K562 (cell line): ENCODE measurements at regions not wholly inside any gene's neighbourhood (a gene's known extent, or its start where the extent isn't known, plus 50 kb on each side); places are given as distances from the start of the nearest gene placed in this dataset.

Experiments
- ATAC-seq: fragments of 200-7000 bp; cut with Tn5 transposase; 3 replicates; pipeline ENCODE4 v1.9.1; 2020; ENCODE audit warnings: moderate library complexity
- BruUV-seq: library from RNA; stranded (reverse); fragments of 400-500 nt; replicated peaks from 2 replicates; lab custom pipeline; 2021; lab: Mats Ljungman, UMichigan
- CTCF ChIA-PET: fragments of 300-600 bp; formaldehyde crosslinking; extraction: SDS; loops from one replicate; lab custom pipeline; 2021; ENCODE audit warnings: low intra/inter-chr PET ratio; lab: Yijun Ruan, JAX
- POLR2A ChIA-PET: fragments of 300-600, 350-650 bp; sonication (Branson Sonifier 250); formaldehyde crosslinking; extraction: SDS; loops from one replicate; lab custom pipeline; 2021; ENCODE audit warnings: antibody characterized with exemption, inconsistent platforms; lab: Yijun Ruan, JAX
- DNase-seq, 4 experiments: peaks; one replicate each; pipeline versions ENCODE4 v3.0.0 to v3.0.0-alpha.2; 2011 to 2018; ENCODE audit warnings: low spot score in 3 of 4, mixed read lengths in 3 of 4; ENCODE audit errors: extremely low read depth in 1 of 4
- FAIRE-seq: peaks from 2 replicates; lab custom pipeline; 2011; peaks lifted over from hg19 to GRCh38; lab: Jason Lieb, UNC
- H2AFZ ChIP-seq: 2 replicates; pipeline ENCODE4 v1.6.0; 2011; ENCODE audit warnings: low read depth, low read length, control low read depth, inconsistent platforms
- H3K27ac ChIP-seq: fragments of 200-600 bp; 3 replicates; pipeline ENCODE4 v1.8.0; 2011; ENCODE audit warnings: low read depth, mild to moderate bottlenecking, control low read depth, inconsistent platforms, low read length, moderate library complexity, mixed read lengths; ENCODE audit errors: extremely low read depth
- H3K27me3 ChIP-seq, 2 experiments: fragments of 300-600 bp in 1 of 2; 2 replicates in 1 of 2; 3 replicates in 1 of 2; pipeline versions ENCODE4 v1.6.0 to v1.8.0; 2011; ENCODE audit warnings: inconsistent platforms in 2 of 2, low read length in 2 of 2, mild to moderate bottlenecking in 1 of 2, mixed read lengths in 1 of 2, moderate library complexity in 1 of 2; ENCODE audit not compliant: control insufficient read depth in 2 of 2, insufficient read depth in 2 of 2
- H3K36me3 ChIP-seq: fragments of 300-600 bp; 3 replicates; pipeline ENCODE4 v1.8.0; 2011; ENCODE audit warnings: mild to moderate bottlenecking, low read length, inconsistent platforms; ENCODE audit not compliant: control insufficient read depth, insufficient read depth
- H3K4me1 ChIP-seq, 2 experiments: fragments of 200-600 bp in 1 of 2; replicated peaks in 1 of 2; 2 replicates in 1 of 2; 3 replicates in 1 of 2; pipeline versions ENCODE4 v1.5.1 to v1.8.0; 2011; ENCODE audit warnings: inconsistent platforms in 2 of 2, low read length in 2 of 2, mild to moderate bottlenecking in 1 of 2, mixed read lengths in 1 of 2, moderate library complexity in 1 of 2; ENCODE audit not compliant: control insufficient read depth in 2 of 2, insufficient read depth in 2 of 2
- H3K4me2 ChIP-seq: 2 replicates; pipeline ENCODE4 v1.6.1; 2011; ENCODE audit warnings: low read length, control low read depth, inconsistent platforms, mixed read lengths; ENCODE audit not compliant: insufficient read depth
- H3K4me3 ChIP-seq: fragments of 200-600 bp; sonication (generic), shearing (Covaris generic); 2 replicates; pipeline ENCODE4 v1.5.1; 2016; ENCODE audit warnings: control low read depth, inconsistent platforms
- H3K79me2 ChIP-seq: fragments of 200-600 bp; 3 replicates; pipeline ENCODE4 v1.8.0; 2011; ENCODE audit warnings: low read length, inconsistent platforms; ENCODE audit not compliant: control insufficient read depth, insufficient read depth
- H3K9ac ChIP-seq, 2 experiments: 2 replicates each; pipeline versions ENCODE4 v1.6.0 to v1.6.1; 2011; ENCODE audit warnings: low read depth in 2 of 2, low read length in 2 of 2, control low read depth in 1 of 2, inconsistent platforms in 1 of 2, mild to moderate bottlenecking in 1 of 2, mixed read lengths in 1 of 2; ENCODE audit not compliant: insufficient read depth in 1 of 2
- H3K9me1 ChIP-seq: one replicate; pipeline ENCODE4 v1.6.0; 2011; ENCODE audit warnings: inconsistent platforms, mild to moderate bottlenecking, low read length, moderate library complexity; ENCODE audit not compliant: control insufficient read depth, insufficient read depth
- H3K9me3 ChIP-seq: replicated peaks from 2 replicates; pipeline ENCODE4 v1.5.1; 2011; ENCODE audit warnings: low read depth, low read length, inconsistent platforms; ENCODE audit not compliant: control insufficient read depth, insufficient read depth
- H4K20me1 ChIP-seq: replicated peaks from 2 replicates; pipeline ENCODE4 v1.6.1; 2011; ENCODE audit warnings: low read length, inconsistent platforms, mixed read lengths; ENCODE audit not compliant: control insufficient read depth, insufficient read depth
- ARID2 ChIP-seq: fragments of 450-650 bp; IDR thresholded peaks from 2 replicates; pipeline ENCODE4 v1.6.1; 2017; ENCODE audit warnings: antibody characterized with exemption, mild to moderate bottlenecking
- CHD1 ChIP-seq: fragments of 200-600 bp; sonication (generic); IDR thresholded peaks from one replicate; pipeline ENCODE4 v1.6.1; 2012; ENCODE audit warnings: mild to moderate bottlenecking, moderate library complexity, low read length, inconsistent platforms
- HSF4 ChIP-seq: fragments of 250-450 bp; sonication (Bioruptor Pico); IDR thresholded peaks from 2 replicates; pipeline ENCODE4 v2.1.2; 2022; ENCODE audit warnings: mild to moderate bottlenecking, moderate library complexity, borderline replicate concordance
- JUN ChIP-seq, 2 experiments: sonication (generic) in 1 of 2; formaldehyde crosslinking in 1 of 2; IDR thresholded peaks; 2 replicates each; pipeline versions ENCODE4 v1.6.1 to v1.8.0; 2012 to 2022; ENCODE audit warnings: borderline replicate concordance in 2 of 2, mild to moderate bottlenecking in 2 of 2, improper control_type of control experiment in 1 of 2, low read depth in 1 of 2, low read length in 1 of 2, missing genetic modification reagents in 1 of 2
- MLX ChIP-seq, 2 experiments: fragments of 450-650 bp in 1 of 2; sonication (generic) in 1 of 2; formaldehyde crosslinking; conservative IDR thresholded peaks; 2 replicates each; pipeline versions ENCODE4 v1.4.0 to v1.8.1; 2020 to 2022; ENCODE audit warnings: mild to moderate bottlenecking in 1 of 2, missing genetic modification reagents in 1 of 2
- PTBP1 ChIP-seq: fragments of 200-400 bp; formaldehyde crosslinking; IDR thresholded peaks from 2 replicates; pipeline ENCODE4 v1.6.1; 2017; ENCODE audit warnings: low read depth, low read length
- RAD21 ChIP-seq, 2 experiments: fragments of 250-450 bp in 1 of 2; fragments of 450-650 bp in 1 of 2; sonication (Bioruptor Pico) in 1 of 2; formaldehyde crosslinking in 1 of 2; IDR thresholded peaks in 1 of 2; conservative IDR thresholded peaks in 1 of 2; 2 replicates each; pipeline versions ENCODE4 v1.4.0 to v1.8.0; 2020 to 2022; ENCODE audit warnings: mild to moderate bottlenecking in 2 of 2, moderate library complexity in 1 of 2
- TBP ChIP-seq: optimal IDR thresholded peaks from 2 replicates; pipeline ENCODE3; 2011; ENCODE audit warnings: low read depth, low read length, improper control_type of control experiment
- TCF7 ChIP-seq: sonication (generic); IDR thresholded peaks from 2 replicates; pipeline ENCODE4 v1.6.1; 2016; ENCODE audit warnings: antibody characterized with exemption, borderline replicate concordance
- ZBTB33 ChIP-seq: sonication (generic); formaldehyde crosslinking; IDR thresholded peaks from 2 replicates; pipeline ENCODE4 v1.8.1; 2023; ENCODE audit warnings: mild to moderate bottlenecking, missing genetic modification reagents
- ZNF785 ChIP-seq: fragments of 250-450 bp; sonication (Bioruptor Pico); IDR thresholded peaks from 2 replicates; pipeline ENCODE4 v1.4.0; 2020; ENCODE audit warnings: mild to moderate bottlenecking
- WGBS: fragments of 100-300 bp; shearing (Covaris generic); methylation state at CpG from one replicate; pipeline ENCODE4 v1.1.6; 2016; ENCODE audit warnings: low coverage, mixed read lengths; ENCODE audit not compliant: insufficient coverage; ENCODE audit errors: missing lambda C conversion rate; 5-methylcytosine and 5-hydroxymethylcytosine counted together
- in situ Hi-C: fragments of 300-500 bp; cut with MboI; formaldehyde crosslinking; loops from 4 replicates; pipeline ENCODE4 v1.15.0; 2018; ENCODE audit warnings: inconsistent platforms, mixed read lengths
- intact Hi-C: fragments of 100-400 bp; cut with micrococcal nuclease; formaldehyde crosslinking; loops from 2 replicates; pipeline ENCODE4 v1.14.2; 2022
- TF ChIP-seq, protein P1 (sequence below), 2 experiments: fragments of 450-650 bp in 1 of 2; IDR thresholded peaks; 2 replicates each; pipeline ENCODE4 v1.6.1; 2011 to 2017; ENCODE audit warnings: low read depth in 2 of 2, antibody characterized with exemption in 1 of 2, borderline replicate concordance in 1 of 2, low read length in 1 of 2, mild to moderate bottlenecking in 1 of 2, mixed read lengths in 1 of 2; ENCODE audit not compliant: control insufficient read depth in 1 of 2
- TF ChIP-seq, protein P2 (sequence below): fragments of 250-450 bp; sonication (Bioruptor Pico); IDR thresholded peaks from 2 replicates; pipeline ENCODE4 v1.5.1; 2021; ENCODE audit warnings: mild to moderate bottlenecking

DNA sequence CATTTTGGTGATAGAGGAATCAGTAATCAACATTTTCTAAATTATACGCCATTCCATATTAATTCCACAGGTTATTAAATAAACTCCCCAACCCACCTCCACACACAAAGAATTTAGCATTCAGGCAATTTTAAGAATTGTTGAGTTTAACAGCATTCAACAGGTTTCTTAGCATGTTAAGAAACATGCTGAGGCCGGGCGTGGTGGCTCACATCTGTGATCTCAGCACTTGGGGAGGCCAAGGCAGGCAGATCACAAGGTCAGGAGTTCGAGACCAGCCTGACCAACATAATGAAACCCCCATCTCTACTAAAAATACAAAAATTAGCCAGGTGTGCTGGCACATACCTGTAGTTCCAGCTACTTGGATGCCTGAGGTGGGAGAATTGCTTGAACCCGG lies 64.0 kb upstream of the PHACTR2 start (continued):
- TF ChIP-seq, protein P1, sequence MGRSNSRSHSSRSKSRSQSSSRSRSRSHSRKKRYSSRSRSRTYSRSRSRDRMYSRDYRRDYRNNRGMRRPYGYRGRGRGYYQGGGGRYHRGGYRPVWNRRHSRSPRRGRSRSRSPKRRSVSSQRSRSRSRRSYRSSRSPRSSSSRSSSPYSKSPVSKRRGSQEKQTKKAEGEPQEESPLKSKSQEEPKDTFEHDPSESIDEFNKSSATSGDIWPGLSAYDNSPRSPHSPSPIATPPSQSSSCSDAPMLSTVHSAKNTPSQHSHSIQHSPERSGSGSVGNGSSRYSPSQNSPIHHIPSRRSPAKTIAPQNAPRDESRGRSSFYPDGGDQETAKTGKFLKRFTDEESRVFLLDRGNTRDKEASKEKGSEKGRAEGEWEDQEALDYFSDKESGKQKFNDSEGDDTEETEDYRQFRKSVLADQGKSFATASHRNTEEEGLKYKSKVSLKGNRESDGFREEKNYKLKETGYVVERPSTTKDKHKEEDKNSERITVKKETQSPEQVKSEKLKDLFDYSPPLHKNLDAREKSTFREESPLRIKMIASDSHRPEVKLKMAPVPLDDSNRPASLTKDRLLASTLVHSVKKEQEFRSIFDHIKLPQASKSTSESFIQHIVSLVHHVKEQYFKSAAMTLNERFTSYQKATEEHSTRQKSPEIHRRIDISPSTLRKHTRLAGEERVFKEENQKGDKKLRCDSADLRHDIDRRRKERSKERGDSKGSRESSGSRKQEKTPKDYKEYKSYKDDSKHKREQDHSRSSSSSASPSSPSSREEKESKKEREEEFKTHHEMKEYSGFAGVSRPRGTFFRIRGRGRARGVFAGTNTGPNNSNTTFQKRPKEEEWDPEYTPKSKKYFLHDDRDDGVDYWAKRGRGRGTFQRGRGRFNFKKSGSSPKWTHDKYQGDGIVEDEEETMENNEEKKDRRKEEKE (IDR thresholded peaks at IDR 0.05; ENCODE audit: borderline replicate concordance in 1 of 2, control insufficient read depth in 1 of 2, low read depth in 2 of 2, low read length in 1 of 2), result no peak

GRCh38 chr6:143612186-143612585 lies 65.6 kb upstream of the PHACTR2 start:
- DNase-seq (no peak), FAIRE-seq (no peak), ATAC-seq (no peak)
- Histone ChIP-seq H3K4me1 (no peaks in the 10 kb centered on the region), H3K4me2 (no peak overlapping the region), H3K27me3 (peaks cover 5 to 7% of the 10 kb centered on the region in 2 experiments; a peak in 4 of 5 replicates), H3K9me3 (no peaks in the 10 kb centered on the region), H2AFZ (no peak overlapping the region), H3K9ac (no peak overlapping the region), H3K79me2 (no peaks in the 10 kb centered on the region), H3K36me3 (no peaks in the 10 kb centered on the region), H4K20me1 (no peaks in the 10 kb centered on the region), H3K9me1 (no peaks in the 10 kb centered on the region), H3K27ac (no peak overlapping the region), H3K4me3 (no peak overlapping the region)
- WGBS, result 0% methylated on average over 1 of the region's 1 CpG
- in situ Hi-C loops, result no loop called here
- BruUV-seq, result no TSS peak
- intact Hi-C loops, result no loop called here
- CTCF ChIA-PET, result no interaction called here
- POLR2A ChIA-PET, result no interaction called here
- TF ChIP-seq, protein P2, sequence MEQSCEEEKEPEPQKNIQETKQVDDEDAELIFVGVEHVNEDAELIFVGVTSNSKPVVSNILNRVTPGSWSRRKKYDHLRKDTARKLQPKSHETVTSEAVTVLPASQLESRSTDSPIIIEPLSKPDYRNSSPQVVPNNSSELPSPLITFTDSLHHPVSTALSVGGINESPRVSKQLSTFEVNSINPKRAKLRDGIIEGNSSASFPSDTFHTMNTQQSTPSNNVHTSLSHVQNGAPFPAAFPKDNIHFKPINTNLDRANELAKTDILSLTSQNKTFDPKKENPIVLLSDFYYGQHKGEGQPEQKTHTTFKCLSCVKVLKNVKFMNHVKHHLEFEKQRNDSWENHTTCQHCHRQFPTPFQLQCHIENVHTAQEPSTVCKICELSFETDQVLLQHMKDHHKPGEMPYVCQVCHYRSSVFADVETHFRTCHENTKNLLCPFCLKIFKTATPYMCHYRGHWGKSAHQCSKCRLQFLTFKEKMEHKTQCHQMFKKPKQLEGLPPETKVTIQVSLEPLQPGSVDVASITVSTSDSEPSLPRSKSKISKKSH (CRISPR knock-in tag), result no peak
- TF ChIP-seq TCF7, result no peak
- no peak for TF ChIP-seq ZNF785 (CRISPR knock-in tag)
- no peak for TF ChIP-seq ARID2
- TF ChIP-seq CHD1, result no peak
- TF ChIP-seq RAD21 (CRISPR knock-in tag; conservative IDR thresholded peaks at IDR 0.05 in 1 of 2, IDR thresholded peaks at IDR 0.05 in 1 of 2), result no peak
- no peak for TF ChIP-seq MLX (CRISPR knock-in tag; conservative IDR thresholded peaks at IDR 0.05)
- TF ChIP-seq TBP, result no peak
- no peak for TF ChIP-seq ZBTB33 (CRISPR knock-in tag)
- no peak for TF ChIP-seq JUN (IDR thresholded peaks at IDR 0.05; ENCODE audit: borderline replicate concordance, low read depth, low read length)
- no peak for TF ChIP-seq JUN (CRISPR knock-in tag; IDR thresholded peaks at IDR 0.05; ENCODE audit: borderline replicate concordance)
- no peak for TF ChIP-seq HSF4
- TF ChIP-seq PTBP1, result no peak
